ENCODE measurements at regions not wholly inside any gene's neighbourhood (a gene's known extent, or its start where the extent isn't known, plus 50 kb on each side); places are given as distances from the start of the nearest gene placed in this dataset.

GRCh38 chr9:108142504-108143201 lies 653.1 kb upstream of the KLF4 start (continued):
- TF ChIP-seq FOS (IDR thresholded peaks at IDR 0.05; ENCODE audit: low read depth, low read length) (no peak), POLR2A (IDR thresholded peaks at IDR 0.05; ENCODE audit: low read depth, low read length) (no peak)

GRCh38 chr9:108142142-108142503 lies 652.6 kb upstream of the KLF4 start:
- peak overlapping the region; percentile 54; the same call in 1 of the 2 replicates for H3K27ac ChIP-seq (ENCODE audit: insufficient read depth, low read length)
- DNase-seq: no peak
- no peak overlapping the region for H3K4me3 ChIP-seq (ENCODE audit: insufficient read depth, low read depth, low read length)
- H2BK15ac ChIP-seq (ENCODE audit: low read depth, low read length): no peak overlapping the region
- no peak overlapping the region for H3K23ac ChIP-seq (ENCODE audit: low read depth, low read length)
- dilution Hi-C loops (cut with HindIII; ENCODE audit: low sequenced_read_pairs, unreplicated experiment): no loop called here
- H3K14ac ChIP-seq (replicated peaks; ENCODE audit: low read depth, low read length): no peak overlapping the region
- peaks cover 7% of the 10 kb centered on the region; the same call in 1 of the 2 replicates for H3K4me1 ChIP-seq (ENCODE audit: control insufficient read depth, insufficient read depth, low read length)
- ATAC-seq (ENCODE audit: low read depth): no peak
- no peak overlapping the region; the same call in 1 of the 2 replicates for H3K4me2 ChIP-seq (ENCODE audit: low read depth, low read length)
- H2AK5ac ChIP-seq (ENCODE audit: low read depth, low read length): no peak overlapping the region
- H3K18ac ChIP-seq (ENCODE audit: low read depth, low read length): peak overlapping the region; percentile 3; the same call in 1 of the 2 replicates
- no CpG with 5 or more reads among the region's 2 CpGs for WGBS, 2 experiments (ENCODE audit: extremely low coverage in 2 of 2, insufficient read length in 1 of 2)
- in situ Hi-C loops (cut with MboI; ENCODE audit: low sequenced_read_pairs): no loop called here
- no peak overlapping the region; the same call in 1 of the 2 replicates for H4K5ac ChIP-seq (ENCODE audit: low read depth, low read length)
- no peak overlapping the region for H3K56ac ChIP-seq (ENCODE audit: extremely low read depth, insufficient read depth, low read length)
- H3K79me1 ChIP-seq (ENCODE audit: low read depth in 1 of 2, low read length in 2 of 2): no peaks in the 10 kb centered on the region
- intact Hi-C loops (cut with micrococcal nuclease): loop anchor here (5.0 kb wide), 1 partner anchor 425 kb away; no protein-coding TSS in a partner anchor
- no peak overlapping the region for H4K8ac ChIP-seq (ENCODE audit: low read depth in 2 of 2, low read length in 2 of 2)
- no peaks in the 10 kb centered on the region for H4K20me1 ChIP-seq (ENCODE audit: insufficient read depth, low read length)
- no peak overlapping the region for H2AFZ ChIP-seq (replicated peaks; ENCODE audit: low read length, poor library complexity)
- peaks cover 2% of the 10 kb centered on the region; the same call in 1 of the 2 replicates for H3K9me3 ChIP-seq (ENCODE audit: control insufficient read depth, insufficient read depth, low read length)
- no peak overlapping the region for H2BK120ac ChIP-seq (ENCODE audit: low read depth, low read length)
- H3K9me1 ChIP-seq (ENCODE audit: insufficient read depth, low read length): no peaks in the 10 kb centered on the region
- H2BK5ac ChIP-seq (ENCODE audit: low read depth, low read length, poor library complexity, severe bottlenecking): no peak overlapping the region
- ChIA-PET CTCF (interaction anchor here (0.6 kb wide), 1 partner anchor 434 kb away, joined by 4 read pairs; no protein-coding TSS in a partner anchor), POLR2A (ENCODE audit: unreplicated experiment) (no interaction called here)
- no TSS peak for BruUV-seq (replicated peaks)
- H3K36me3 ChIP-seq (ENCODE audit: control insufficient read depth, insufficient read depth, low read length): no peaks in the 10 kb centered on the region
- no peaks in the 10 kb centered on the region for H3K27me3 ChIP-seq (ENCODE audit: control insufficient read depth, insufficient read depth, low read length)
- H2BK20ac ChIP-seq (ENCODE audit: low read depth, low read length): no peak overlapping the region
- H2AK9ac ChIP-seq (replicated peaks; ENCODE audit: low read depth, low read length, poor library complexity): no peak overlapping the region
- no peak overlapping the region for H3K9ac ChIP-seq (ENCODE audit: low read depth, low read length)
- H4K91ac ChIP-seq (ENCODE audit: insufficient read depth, low read depth, low read length): no peak overlapping the region
- H3K4ac ChIP-seq (ENCODE audit: low read depth, low read length): no peak overlapping the region
- TF ChIP-seq CEBPB (IDR thresholded peaks at IDR 0.05; ENCODE audit: low read depth, low read length) (no peak), NFE2L2 (IDR thresholded peaks at IDR 0.05; ENCODE audit: low read depth, low read length) (no peak), SMC3 (IDR thresholded peaks at IDR 0.05; ENCODE audit: low read depth, low read length) (no peak), RFX5 (IDR thresholded peaks at IDR 0.05; ENCODE audit: low read depth, low read length) (no peak), BHLHE40 (IDR thresholded peaks at IDR 0.05; ENCODE audit: low read depth, low read length) (no peak), USF2 (IDR thresholded peaks at IDR 0.05; ENCODE audit: low read depth, low read length) (no peak), MXI1 (IDR thresholded peaks at IDR 0.05; ENCODE audit: borderline replicate concordance, low read depth, low read length) (no peak), MAFK (IDR thresholded peaks at IDR 0.05; ENCODE audit: low read depth, low read length) (no peak), MAZ (IDR thresholded peaks at IDR 0.05; ENCODE audit: borderline replicate concordance, low read depth, low read length) (no peak), FOS (IDR thresholded peaks at IDR 0.05; ENCODE audit: low read depth, low read length) (no peak), POLR2A (IDR thresholded peaks at IDR 0.05; ENCODE audit: low read depth, low read length) (no peak), CHD1 (IDR thresholded peaks at IDR 0.05; ENCODE audit: low read depth, low read length) (no peak), ELK1 (IDR thresholded peaks at IDR 0.05; ENCODE audit: borderline replicate concordance, low read depth, low read length) (no peak), RCOR1 (IDR thresholded peaks at IDR 0.05; ENCODE audit: insufficient replicate concordance, low read length) (no peak)
